Activated effector memory CD4-positive, alpha-beta T cell treated with Interleukin-2 at 50 U/mL for 16 hours (primary cell): ENCODE measurements at regions not wholly inside any gene's neighbourhood (a gene's known extent, or its start where the extent isn't known, plus 50 kb on each side); places are given as distances from the start of the nearest gene placed in this dataset.

Experiments
- DNase-seq: peaks from one replicate; pipeline ENCODE4 v3.0.0-alpha.2; 2020

DNA sequence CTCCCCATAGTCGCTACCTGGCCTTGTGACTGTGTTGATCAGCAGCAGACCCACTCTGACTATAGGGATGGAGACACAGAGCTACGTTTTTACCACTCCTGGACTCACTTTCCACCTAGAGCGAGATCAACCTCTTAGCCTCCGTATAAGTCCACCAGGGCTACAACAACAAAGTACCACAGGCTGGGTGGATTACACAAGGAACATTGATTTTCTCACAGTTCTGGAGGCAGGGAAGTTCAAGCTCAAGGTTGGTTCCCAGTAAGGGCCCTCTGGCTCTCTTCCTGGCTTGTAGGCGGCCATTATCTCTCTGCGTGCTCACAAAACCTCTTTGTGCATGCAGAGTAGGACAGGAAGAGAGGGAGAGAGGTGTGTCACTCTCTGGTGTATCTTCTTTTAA is 330.4 kb upstream of the PROK2 start:
- no peak for DNase-seq

DNA sequence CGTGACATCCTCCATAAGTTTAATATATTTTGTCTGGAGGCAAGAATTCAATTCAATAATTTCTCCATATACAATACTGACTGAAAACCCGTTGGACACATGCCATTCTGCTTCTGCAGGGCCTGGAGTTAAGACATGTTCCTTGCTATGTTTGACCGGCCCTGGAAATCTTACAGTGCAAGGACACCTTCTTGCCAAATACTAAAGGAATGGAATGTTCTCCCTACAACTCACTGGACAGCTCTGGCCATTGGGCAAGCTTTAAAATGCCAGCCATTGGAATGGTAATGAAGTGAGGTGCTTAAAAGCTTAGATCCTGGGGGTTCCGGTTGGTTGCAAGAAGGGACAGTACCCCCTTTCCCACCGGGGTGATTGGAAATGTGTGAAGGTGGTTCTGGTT is 329.8 kb upstream of the PROK2 start:
- no peak for DNase-seq

DNA sequence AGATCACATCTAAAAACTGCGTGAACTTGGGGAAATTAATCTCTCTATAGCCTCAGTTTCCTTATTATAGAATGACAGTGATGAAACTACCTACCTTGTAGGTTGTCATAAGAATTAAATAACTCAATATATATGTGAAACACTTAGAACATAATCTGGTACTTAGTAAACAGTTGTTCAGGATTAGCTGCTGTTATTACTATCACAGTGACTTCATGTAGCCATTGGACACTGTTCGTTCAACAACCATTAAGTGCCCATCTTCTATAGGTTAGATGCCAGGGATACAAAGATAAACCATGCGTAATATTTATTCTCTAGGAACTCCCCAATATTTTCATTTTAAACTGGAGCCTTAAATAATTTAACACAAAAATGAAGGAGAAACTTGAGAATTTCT is 329.0 kb upstream of the PROK2 start:
- DNase-seq, result no peak

DNA sequence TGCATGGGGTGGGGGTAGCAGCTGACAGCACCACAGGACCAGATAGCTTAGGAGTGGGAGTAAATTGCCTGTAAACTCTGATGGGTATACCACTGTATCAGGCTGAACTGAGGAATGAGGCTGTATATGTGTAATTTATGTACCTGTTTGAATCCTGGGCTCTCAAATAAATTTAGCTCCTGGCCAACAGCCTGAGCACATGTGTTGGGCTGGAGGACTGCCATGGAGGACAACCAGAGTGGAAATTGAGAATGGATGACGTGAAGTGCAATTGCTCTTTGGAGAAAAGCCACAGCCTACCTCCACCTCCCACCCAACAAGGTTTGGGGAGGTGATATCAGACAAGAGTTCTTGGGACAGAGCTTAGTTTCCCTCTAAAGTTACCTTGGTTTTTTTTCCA is 328.6 kb upstream of the PROK2 start:
- no peak for DNase-seq

DNA sequence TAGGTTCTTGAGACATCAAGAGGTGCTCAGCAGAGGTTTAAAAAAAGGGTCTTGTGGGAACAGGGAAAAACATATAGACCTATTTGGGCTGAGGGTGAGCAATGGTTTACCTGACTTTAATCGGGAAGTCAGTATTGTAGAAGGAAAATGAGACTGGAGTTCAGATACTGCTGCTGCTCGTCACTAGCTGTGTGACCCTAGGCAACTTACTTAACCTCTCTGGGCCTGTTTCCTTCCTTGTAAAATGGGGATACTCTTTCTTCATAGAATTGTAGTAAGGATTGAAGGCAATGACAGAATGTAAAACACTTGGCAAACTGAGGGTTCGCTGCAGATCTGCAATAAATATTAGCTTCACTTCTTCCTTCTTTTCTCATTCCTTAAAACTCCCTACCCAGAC is 327.5 kb upstream of the PROK2 start:
- no peak for DNase-seq

DNA sequence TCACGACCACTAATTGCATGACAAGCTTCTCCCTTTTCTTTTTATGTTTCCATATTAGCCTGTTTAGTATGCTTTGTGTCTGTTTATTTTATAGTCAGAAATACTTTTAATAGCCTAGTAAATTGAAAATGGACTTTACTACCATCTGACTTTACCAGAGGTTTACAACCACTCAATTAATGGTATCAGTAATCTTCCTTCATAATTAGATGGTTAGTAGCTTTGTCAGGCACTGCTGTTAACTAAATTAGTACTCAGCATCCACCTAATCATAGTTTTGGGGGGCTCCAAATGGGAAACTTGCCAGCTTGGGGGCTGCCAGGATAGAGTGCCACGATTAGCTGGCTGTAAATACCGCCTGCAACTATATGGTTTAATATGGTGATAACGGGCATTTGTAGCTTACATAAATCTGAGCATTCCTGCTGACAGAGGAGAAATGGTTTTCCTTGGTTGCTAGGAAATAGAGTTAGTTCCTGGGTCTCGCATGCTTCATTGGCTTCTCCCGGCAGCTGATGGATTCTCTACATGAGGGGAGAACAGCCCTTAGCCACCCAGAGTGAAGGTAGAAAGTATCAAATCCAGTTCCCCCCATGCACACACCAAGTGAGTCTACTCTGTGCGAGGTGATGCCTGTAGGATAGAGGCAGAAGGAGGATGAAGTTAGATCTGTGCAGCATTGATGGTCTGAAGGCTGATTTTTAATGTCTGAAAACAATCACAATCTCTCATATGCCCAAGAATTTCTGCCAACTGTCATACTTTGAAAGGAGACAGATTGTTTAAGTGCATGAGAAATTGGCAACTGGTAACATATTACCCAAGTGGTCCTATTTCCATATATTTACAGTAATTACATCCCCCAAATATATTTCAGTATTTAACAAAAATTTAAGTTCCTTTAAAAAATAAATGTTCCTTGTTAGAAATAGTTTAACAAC is 326.6 kb upstream of the PROK2 start:
- DNase-seq, result no peak

DNA sequence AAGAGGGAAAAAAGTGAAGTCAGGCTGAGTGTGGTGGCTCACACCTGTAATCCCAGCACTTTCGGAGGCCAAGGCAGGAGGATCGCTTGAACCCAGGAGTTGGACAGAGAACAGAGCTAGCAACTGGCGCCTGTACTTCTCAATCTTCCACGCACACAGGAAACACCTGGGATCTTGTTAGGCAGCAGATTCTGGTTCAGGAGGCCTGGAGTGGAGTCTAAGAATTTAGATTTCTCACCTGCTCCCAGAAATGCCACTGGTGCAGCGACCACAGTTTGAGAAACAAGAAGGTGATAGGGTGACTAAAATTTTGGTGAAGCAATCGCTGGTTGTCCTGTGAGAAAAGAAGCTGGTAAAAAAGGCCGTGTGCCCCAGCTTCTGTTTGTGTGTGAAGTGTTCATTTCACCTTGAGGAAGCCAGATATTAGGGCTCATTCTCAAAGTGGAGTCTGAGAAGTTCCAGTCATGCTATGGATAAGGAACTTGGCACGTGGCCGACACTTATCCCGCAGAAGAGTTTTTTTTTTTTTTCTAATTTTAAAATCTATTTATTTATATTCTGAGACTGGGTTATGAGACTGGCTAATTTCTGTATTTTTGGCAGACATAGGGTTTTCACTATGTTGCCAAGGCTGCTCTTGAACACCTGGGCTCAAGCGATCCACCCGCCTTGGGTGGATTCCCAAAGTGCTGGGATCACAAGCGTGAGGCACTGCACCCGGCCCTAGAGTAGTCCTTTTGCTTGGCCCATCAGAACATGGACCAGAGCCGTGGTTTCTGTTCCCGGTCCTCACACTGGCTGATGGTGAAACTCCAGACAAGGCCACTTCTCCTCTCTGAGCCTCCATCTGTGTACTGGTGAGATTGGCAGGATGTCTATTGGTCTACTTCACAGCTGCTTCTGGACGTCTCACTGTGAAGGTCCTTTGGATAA is 324.6 kb upstream of the PROK2 start:
- no peak for DNase-seq

DNA sequence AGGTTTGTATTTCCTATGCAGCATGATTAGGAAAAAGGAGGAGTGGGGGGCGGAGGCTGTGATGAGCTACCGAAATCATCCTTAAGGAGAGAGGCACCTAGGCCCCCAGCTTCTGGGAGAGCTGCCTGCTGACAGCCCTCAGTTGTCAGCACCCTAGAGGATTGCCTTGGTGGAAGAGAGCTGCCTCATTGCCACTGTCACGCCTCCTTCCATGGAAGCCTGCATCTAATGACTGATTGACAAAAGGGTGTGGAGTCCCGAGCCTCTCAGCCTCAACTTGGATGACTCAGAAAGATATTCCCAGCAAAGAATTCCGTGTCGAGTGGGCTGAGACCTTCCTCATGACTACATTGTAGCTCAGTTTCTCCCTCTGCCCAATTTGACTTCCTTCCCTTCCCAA is 320.4 kb upstream of the PROK2 start:
- no peak for DNase-seq

DNA sequence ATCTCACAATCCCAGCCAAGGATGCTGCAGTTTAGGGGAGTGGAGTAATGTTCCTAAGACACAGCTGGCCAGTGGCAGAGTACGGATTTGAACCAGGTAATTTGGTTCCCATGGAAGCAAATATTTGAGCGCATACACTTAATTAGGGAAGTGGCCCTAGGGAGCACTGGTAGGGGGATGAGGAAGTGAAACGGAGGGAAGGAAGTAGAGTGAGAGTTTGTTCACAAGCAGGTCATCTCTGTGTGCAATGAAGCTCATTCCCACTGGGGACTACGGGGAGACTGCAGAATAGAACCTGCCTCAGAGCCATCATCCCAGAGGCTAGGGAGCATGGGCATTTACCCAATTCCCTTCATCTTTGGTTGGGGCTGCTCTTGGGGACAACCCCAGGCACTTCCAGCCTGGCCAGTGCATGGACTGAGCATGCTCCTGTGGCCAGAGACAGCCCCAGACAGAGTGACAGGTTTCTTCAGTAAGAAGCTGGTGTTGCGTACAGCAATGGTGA is 317.2 kb upstream of the PROK2 start:
- DNase-seq, result no peak

DNA sequence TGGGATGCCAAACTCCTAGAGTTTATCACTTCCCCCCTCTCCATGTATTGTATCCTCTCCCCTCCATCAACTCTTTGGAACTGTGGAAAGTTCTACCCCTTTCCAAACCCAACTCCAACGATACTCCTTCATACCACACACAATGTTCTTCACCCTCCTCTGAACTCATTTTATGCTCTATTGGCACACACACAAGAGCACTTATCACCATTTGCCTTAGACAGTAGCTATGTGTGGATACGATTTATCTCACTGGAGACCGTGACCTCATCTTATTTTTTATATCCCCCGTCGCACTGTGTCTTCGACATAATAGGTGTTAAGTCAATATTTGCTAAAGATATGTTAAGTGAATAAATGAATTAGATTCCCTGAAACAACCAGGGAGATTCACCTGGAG is 316.5 kb upstream of the PROK2 start:
- DNase-seq, result no peak

DNA sequence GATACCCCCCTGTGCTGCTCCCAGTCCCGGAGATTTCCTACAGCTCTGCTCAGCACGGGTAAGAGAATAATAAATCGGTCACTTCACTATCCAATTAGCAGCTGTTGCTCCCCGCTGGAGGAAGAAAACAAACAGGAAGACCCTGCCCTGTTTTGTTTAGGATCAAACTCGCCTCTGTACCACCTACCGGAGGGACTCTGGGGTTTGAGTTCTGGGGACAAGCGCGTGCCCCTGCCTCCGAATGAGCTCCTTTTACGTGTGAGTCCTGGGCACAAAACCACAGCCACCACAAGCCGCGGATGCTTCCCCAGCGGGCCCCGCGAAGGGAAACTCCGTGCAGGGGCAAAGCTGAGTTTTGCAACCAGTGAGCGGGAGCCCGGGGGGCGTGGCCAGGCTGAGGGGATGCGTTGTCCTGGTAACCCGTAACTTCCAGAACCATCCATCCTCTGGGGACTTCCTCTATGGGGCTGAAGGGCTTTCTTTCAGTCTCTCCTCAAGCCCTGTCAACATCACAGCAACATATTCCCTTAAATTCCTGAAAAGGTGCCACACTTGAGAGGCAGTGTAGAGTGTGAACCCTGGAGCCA is 315.7 kb upstream of the PROK2 start:
- peak; percentile 54 for DNase-seq

DNA sequence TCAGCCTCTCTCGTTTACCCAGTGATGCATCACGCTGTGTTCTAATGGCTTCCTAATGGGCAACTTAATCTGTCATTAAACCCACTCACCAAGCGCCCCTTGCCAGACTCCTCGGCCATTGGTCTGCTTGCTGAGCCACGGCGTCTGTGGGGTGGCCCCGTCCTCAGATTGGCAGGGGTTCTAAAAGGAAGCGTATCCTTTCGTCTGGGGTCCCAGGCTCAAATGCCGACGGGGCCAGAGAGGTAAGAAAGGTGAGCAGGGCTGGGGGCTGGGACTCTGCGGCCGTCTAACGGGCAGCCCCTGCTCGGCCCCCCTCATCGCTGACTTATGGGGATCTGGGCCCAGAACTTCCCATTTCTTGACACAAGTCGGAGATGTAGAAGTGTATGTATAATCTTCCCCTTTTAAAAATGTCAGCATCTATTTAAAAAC is 315.1 kb upstream of the PROK2 start:
- DNase-seq, result no peak

DNA sequence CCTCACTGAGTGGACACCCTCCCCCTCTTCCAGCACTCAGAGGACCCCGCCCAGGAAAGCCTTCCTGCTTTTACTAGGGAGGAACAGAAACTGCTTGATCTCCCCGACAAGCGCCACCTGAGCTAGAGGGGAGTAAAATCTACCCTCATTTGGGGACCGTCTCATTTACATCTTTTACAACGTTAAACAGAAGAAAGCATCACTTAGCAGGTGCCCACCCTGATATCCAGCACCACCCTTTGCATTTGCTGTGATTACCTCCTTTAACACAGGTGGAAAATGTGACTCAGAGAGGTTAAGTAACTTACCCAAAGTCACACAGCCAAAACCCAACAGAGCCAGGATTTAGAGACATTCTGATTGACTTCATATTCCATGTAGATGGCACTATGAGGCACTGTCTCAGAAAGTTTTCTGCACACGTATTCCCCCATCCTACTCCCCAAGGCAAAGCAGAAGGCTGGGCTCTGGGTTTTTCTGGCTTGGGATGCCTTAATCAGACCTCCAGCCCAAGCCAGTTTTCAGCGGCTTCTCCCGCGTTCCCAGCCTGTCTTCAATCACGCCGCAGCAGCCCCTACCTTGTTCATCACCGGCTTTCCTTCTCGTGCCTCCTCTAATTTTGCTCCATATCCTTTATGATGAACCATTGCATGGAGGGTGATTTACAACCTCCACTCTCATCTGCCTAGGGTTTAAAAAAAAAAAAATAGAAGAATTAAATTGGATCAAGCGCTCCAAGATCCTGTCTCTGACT is 314.6 kb upstream of the PROK2 start:
- DNase-seq, result no peak

DNA sequence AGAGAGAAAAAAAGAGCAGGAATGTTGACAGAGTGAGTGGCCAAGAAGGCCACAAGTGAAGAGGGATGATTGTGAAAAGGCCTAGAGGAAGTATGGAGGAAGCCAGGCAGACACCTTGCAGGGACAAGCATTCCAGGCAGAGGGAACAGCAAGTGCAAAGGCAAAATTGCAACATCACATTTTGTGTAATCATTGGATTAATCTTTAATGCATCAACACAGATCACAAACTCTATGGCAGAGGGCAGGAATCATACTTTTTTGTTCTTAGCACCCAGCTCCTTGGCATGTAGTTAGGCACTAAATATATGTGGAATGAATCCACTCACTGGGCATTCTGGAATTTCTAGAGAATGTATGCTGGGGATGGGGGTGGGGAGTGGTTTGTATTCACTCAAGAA is 312.1 kb upstream of the PROK2 start:
- DNase-seq, result no peak

DNA sequence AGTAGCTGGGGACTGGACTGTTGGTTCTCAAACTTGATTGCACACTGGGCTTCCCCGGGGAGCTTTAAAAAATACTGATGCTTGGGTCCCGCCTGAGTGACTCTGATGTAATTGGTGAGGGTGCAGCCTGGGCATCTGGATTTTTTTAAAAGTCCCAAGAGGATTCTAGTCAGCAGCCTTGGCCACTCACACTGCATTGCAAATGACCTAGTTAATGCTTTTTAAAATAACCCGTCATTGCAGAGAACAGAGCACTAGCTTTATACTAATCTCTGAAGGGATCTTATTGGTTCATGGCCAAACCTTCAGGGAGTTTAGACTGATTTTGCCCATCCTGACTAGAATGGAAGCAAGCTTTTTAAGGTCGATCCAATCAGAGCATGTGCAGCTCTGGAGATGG is 310.6 kb upstream of the PROK2 start:
- no peak for DNase-seq

DNA sequence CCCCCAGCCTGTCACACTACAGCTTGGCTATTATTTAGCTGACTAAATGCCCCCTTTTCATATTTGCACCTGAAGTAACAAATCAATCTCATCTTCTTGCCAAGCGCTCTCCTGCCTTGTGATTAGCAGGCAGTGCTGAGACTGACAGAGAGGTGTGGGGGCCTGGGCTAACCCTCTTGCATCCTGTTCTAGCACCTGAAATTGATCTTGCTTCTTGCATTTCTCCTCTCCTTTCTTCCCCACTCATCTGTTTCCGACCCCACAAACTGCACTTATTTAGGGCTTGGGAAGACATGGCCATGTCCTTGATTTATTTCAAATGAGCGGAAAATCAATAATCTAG is 309.0 kb upstream of the PROK2 start:
- DNase-seq, result no peak

DNA sequence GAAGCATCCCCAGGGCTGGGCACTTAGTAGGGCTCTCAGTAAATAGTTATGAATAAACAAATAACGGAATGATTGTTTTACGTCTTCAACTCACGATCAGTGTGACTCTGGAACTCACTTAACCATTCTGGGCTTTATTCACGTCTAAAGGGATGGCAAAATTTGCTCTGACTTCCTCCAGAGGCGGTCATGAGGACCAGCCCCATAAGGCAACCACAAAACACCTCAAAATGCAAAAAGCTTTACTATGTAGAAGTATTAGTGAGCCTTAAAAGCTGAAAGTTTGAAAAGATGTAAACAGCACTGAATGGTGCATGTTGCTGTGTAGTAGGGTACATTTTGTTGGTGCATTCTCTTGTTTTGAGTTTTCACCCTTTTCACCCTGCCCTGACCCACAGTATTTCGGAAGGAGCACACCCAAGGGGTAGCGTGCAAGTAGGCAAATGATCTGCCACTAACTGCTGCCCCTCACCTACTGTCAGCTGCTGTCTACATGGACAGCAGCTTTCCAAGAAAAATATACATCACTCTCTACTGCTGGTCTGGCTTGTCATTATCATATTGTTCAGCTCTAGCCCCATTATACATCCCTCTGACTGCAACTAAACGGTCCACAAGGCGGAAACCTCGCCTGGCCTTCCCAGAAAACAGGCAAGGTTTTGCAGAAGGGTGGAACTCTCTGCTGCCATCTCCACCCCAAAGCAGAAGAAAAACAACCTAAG is 308.5 kb upstream of the PROK2 start:
- no peak for DNase-seq

DNA sequence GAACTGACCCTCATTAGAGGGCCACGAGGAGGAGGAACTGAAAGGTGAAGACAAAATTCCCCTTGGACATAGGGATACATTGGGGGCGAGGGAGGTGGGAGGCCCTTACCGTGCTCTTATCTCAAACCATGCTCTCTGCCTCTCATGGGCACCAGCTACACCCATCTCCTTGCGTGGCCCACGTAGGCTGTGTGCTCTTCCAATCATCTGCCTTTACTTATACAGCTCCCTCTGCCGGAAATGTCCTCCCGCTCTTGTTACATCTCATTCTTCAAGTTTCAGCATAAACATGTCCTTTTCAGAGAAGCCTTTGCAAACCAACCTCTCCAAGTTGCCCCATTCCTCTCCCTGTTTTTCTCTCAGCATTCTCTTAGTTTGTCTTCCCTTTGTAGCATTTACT is 307.8 kb upstream of the PROK2 start:
- no peak for DNase-seq

DNA sequence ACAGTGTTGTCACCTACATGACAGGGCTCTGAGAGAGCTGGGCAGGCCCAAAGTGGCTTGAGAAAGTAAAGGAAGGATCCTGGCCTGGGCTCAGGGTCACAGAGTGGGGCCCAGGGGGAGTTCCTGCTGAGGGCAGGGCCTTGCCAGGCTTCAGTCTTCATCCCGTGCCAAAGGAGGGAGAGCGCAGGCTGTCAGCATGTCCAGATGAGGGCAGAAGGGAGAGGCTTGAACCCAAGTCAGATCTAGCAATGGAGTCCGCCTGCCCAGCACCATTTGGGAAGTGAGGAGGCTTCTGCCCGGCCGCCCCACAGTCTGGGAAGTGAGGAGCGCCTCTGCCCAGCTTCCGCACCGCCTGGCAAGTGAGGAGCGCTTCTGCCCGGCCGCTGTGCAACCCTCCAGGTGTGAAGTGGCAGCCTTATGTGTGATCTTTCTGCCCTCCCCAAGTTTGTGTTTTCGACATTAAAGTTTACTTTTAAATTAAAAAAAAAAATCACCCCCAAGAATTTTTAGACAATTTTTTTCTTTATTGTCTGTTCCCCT is 303.6 kb upstream of the PROK2 start:
- DNase-seq, result no peak

DNA sequence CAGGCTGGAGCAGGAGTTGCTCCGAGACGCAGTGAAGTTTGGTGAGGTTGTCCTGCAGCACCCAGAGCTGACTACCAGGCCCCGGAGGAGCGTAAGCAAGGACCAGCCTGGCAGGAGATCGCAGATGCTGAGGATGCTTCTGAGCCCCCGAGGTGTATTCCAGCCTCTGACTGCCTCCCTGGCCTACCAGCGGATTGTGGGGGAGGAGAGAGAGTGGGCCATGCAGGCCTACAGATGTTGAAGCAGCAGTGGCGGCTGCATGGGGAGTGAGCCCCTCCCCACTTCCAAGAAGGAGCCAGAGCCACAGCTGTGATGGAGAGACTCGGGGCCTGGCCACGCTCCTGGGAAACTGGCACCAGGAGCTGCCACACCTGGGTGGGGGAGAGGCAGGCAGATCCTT is 302.5 kb upstream of the PROK2 start:
- DNase-seq, result no peak

DNA sequence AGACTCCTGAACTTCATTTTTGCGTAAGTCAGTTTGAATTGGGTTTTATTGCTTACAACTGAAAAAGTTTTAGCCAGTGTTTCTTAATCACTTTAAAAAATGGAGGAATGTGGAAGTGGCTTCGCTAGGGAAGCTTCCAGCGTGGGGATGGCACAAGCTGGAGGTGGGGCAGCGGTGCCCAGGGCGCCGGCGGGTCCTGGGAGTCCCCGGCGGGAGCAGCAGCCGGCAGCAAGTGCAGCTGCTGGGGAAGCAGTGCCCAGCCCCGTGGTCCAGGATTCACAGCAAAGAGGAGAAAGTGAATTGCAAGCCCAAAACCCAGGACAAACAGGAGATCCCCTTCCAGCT is 301.8 kb upstream of the PROK2 start:
- DNase-seq, result no peak
